EL (cell line): ENCODE measurements at regions not wholly inside any gene's neighbourhood (a gene's known extent, or its start where the extent isn't known, plus 50 kb on each side); places are given as distances from the start of the nearest gene placed in this dataset.
"Not testable (repeated sequence)": the region's sequence is repeated elsewhere in the genome, so short reads cannot be mapped to it uniquely, and the experiment has no call there.

Experiments used
- DNase-seq: peaks from one replicate; pipeline ENCODE4 v3.0.0-alpha.2; 2016

GRCh38 chr5:97234380-97234779 lies 51.3 kb upstream of the RIOK2 start:
- DNase-seq = not testable (repeated sequence)

- no peak for DNase-seq
Observed at GRCh38 chr5:97242341-97242740, 59.3 kb upstream of the RIOK2 start.

- DNase-seq = no peak
Observed at GRCh38 chr5:97243353-97243752, 60.3 kb upstream of the RIOK2 start.

- no peak for DNase-seq
Observed at GRCh38 chr5:97245386-97245785, 62.3 kb upstream of the RIOK2 start.

GRCh38 chr5:97250113-97250512 lies 67.1 kb upstream of the RIOK2 start:
- no peak for DNase-seq

- DNase-seq = no peak
Observed at GRCh38 chr5:97266076-97266475, 83.0 kb upstream of the RIOK2 start.

- no peak for DNase-seq
Observed at GRCh38 chr5:97266576-97266975, 83.5 kb upstream of the RIOK2 start.

GRCh38 chr5:97267767-97268166 lies 84.7 kb upstream of the RIOK2 start:
- DNase-seq = no peak

GRCh38 chr5:97276474-97277120 lies 93.5 kb upstream of the RIOK2 start:
- DNase-seq = no peak

GRCh38 chr5:97281257-97281656 lies 98.2 kb upstream of the RIOK2 start:
- DNase-seq = no peak

- peak; percentile 63 for DNase-seq
Observed at GRCh38 chr5:97297063-97297703, 114.1 kb upstream of the RIOK2 start.

GRCh38 chr5:97297704-97298091 lies 114.7 kb upstream of the RIOK2 start:
- peak; percentile 23 for DNase-seq

- not testable (repeated sequence) for DNase-seq
Observed at GRCh38 chr5:97301181-97301580, 118.1 kb upstream of the RIOK2 start.

GRCh38 chr5:97338729-97339128 lies 155.7 kb upstream of the RIOK2 start:
- DNase-seq = no peak

- no peak for DNase-seq
Observed at GRCh38 chr5:97355775-97356174, 172.7 kb upstream of the RIOK2 start.

GRCh38 chr5:97363577-97363976 lies 180.5 kb upstream of the RIOK2 start:
- no peak for DNase-seq

GRCh38 chr5:97364731-97365130 lies 181.7 kb upstream of the RIOK2 start:
- no peak for DNase-seq

GRCh38 chr5:97365163-97365845 lies 182.3 kb upstream of the RIOK2 start:
- no peak for DNase-seq

GRCh38 chr5:97365918-97366317 lies 182.9 kb upstream of the RIOK2 start:
- no peak for DNase-seq

GRCh38 chr5:97375959-97376358 lies 192.9 kb upstream of the RIOK2 start:
- DNase-seq = no peak

GRCh38 chr5:97377582-97377981 lies 194.5 kb upstream of the RIOK2 start:
- no peak for DNase-seq

GRCh38 chr5:97383996-97384395 lies 200.9 kb upstream of the RIOK2 start:
- peak; percentile 68 for DNase-seq

GRCh38 chr5:97388794-97389193 lies 205.7 kb upstream of the RIOK2 start:
- peak; percentile 33 for DNase-seq

- DNase-seq = no peak
Observed at GRCh38 chr5:97400537-97400936, 217.5 kb upstream of the RIOK2 start.
